ENCODE measurements at regions not wholly inside any gene's neighbourhood (a gene's known extent, or its start where the extent isn't known, plus 50 kb on each side); places are given as distances from the start of the nearest gene placed in this dataset.

DNA sequence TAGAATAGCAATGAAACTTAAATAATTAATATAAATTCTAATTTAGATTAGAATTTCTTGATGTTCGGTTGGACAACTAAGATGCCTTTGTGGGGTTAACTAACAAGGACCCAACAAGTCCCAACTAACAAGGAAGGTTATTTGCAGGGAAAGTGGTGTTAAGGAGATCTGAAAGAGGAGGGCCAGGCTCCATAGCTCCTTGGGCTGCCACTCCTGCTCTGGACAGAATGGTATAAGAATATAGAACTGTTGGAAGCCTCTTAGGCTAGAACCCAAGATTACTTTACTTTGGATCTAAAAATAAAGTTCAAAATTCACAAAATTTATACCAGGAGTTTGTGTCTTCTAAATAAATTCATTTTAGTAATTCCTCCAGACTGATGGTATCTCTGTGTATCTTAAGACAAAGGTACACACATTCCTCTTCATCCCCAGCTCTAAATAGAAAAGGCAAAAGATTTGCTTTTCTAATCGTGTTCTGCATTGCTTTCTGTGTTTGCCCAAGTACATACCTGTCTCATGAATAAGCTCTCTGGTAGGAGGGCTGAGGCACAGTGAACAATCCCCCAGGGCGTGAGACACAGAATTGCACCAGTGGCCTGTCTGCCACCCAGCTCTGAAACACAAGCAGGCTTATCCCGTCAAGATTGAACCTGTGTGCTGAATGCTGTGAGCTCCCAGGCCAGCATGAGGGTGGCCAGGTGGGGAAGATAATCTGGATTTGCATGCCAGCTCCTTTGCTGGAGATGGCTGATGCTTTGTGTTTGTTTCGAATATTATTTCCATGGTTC is 176.0 kb downstream of the ACKR3 start:
- peaks cover 14% of the 10 kb centered on the region for H3K27me3 ChIP-seq (ENCODE audit: control insufficient read depth, insufficient read depth, low read length)
- DNase-seq (ENCODE audit: low read depth): peak; percentile 49
- POLR2A ChIA-PET: no interaction called here
- no peaks in the 10 kb centered on the region for H3K36me3 ChIP-seq (ENCODE audit: control insufficient read depth, insufficient read depth, low read length)
- CTCF ChIA-PET: interaction anchor here (0.7 to 2.5 kb wide), 5 partner anchors 21 to 280 kb away, joined by 3 to 7 read pairs (median 3); partner anchors contain the start of gene ACKR3
- TF ChIP-seq, protein P1, sequence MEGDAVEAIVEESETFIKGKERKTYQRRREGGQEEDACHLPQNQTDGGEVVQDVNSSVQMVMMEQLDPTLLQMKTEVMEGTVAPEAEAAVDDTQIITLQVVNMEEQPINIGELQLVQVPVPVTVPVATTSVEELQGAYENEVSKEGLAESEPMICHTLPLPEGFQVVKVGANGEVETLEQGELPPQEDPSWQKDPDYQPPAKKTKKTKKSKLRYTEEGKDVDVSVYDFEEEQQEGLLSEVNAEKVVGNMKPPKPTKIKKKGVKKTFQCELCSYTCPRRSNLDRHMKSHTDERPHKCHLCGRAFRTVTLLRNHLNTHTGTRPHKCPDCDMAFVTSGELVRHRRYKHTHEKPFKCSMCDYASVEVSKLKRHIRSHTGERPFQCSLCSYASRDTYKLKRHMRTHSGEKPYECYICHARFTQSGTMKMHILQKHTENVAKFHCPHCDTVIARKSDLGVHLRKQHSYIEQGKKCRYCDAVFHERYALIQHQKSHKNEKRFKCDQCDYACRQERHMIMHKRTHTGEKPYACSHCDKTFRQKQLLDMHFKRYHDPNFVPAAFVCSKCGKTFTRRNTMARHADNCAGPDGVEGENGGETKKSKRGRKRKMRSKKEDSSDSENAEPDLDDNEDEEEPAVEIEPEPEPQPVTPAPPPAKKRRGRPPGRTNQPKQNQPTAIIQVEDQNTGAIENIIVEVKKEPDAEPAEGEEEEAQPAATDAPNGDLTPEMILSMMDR (IDR thresholded peaks at IDR 0.05; ENCODE audit: insufficient read depth, low read depth, low read length): no peak
- H3K4me3 ChIP-seq (ENCODE audit: low read depth, low read length): no peak overlapping the region

GRCh38 chr2:236746833-236747232 is 177.2 kb downstream of the ACKR3 start:
- POLR2A ChIA-PET: no interaction called here
- Histone ChIP-seq H3K36me3 (ENCODE audit: control insufficient read depth, insufficient read depth, low read length) (no peaks in the 10 kb centered on the region), H3K4me3 (ENCODE audit: low read depth, low read length) (no peak overlapping the region), H3K27me3 (ENCODE audit: control insufficient read depth, insufficient read depth, low read length) (peaks cover 9% of the 10 kb centered on the region)
- TF ChIP-seq, protein P1 (IDR thresholded peaks at IDR 0.05; ENCODE audit: insufficient read depth, low read depth, low read length): no peak
- DNase-seq (ENCODE audit: low read depth): no peak
- CTCF ChIA-PET: no interaction called here

GRCh38 chr2:236747426-236747825 is 177.8 kb downstream of the ACKR3 start:
- TF ChIP-seq, protein P1 (IDR thresholded peaks at IDR 0.05; ENCODE audit: insufficient read depth, low read depth, low read length): no peak
- CTCF ChIA-PET: no interaction called here
- POLR2A ChIA-PET: no interaction called here
- no peak overlapping the region for H3K4me3 ChIP-seq (ENCODE audit: low read depth, low read length)
- H3K36me3 ChIP-seq (ENCODE audit: control insufficient read depth, insufficient read depth, low read length): no peaks in the 10 kb centered on the region
- DNase-seq (ENCODE audit: low read depth): no peak
- H3K27me3 ChIP-seq (ENCODE audit: control insufficient read depth, insufficient read depth, low read length): peaks cover 6% of the 10 kb centered on the region

DNA sequence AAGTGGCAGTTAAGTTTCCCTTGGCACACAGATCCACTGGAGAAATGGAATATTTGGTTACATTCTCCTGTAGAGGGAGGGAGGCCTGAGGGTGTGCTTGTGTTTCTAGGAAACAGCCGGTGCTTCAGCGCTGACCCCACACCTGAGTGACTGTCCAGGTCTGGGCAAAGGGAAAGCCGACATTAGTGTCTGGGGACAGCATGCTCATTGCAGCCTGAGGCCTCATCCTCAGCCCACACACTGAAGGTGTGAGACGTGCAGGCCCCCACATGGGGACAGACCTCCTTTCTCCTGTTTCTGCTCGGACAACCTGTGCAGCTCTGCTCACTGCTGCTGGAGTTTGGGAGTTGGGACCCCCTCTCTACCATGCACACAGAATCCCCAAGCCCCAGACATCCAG is 178.3 kb downstream of the ACKR3 start:
- no peak overlapping the region for H3K4me3 ChIP-seq (ENCODE audit: low read depth, low read length)
- peaks cover 6% of the 10 kb centered on the region for H3K27me3 ChIP-seq (ENCODE audit: control insufficient read depth, insufficient read depth, low read length)
- TF ChIP-seq, protein P1 (IDR thresholded peaks at IDR 0.05; ENCODE audit: insufficient read depth, low read depth, low read length): no peak
- ChIA-PET CTCF (no interaction called here), POLR2A (no interaction called here)
- H3K36me3 ChIP-seq (ENCODE audit: control insufficient read depth, insufficient read depth, low read length): no peaks in the 10 kb centered on the region
- DNase-seq (ENCODE audit: low read depth): no peak

DNA sequence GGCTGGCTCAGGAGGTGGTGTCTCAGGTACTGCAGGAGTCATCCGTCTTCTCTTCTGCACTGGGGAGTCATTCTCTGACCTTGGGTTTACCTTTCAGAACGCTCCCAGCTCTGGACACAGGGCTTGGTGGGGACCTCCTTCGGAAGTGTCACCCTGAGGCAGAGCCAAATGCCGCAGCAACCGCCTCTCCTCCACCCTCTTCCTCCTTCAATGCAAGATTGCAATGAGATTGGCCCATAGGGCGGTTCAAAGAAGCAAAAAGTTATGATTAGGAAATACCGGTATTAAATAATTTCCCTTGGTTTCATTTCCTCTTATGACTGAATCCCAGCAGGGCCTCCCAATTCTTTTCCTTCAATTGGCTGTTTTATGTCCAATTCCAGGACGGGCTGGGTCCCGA is 178.8 kb downstream of the ACKR3 start:
- TF ChIP-seq, protein P1 (IDR thresholded peaks at IDR 0.05; ENCODE audit: insufficient read depth, low read depth, low read length): no peak
- Histone ChIP-seq H3K4me3 (ENCODE audit: low read depth, low read length) (no peak overlapping the region), H3K27me3 (ENCODE audit: control insufficient read depth, insufficient read depth, low read length) (peaks cover 6% of the 10 kb centered on the region), H3K36me3 (ENCODE audit: control insufficient read depth, insufficient read depth, low read length) (no peaks in the 10 kb centered on the region)
- DNase-seq (ENCODE audit: low read depth): no peak
- CTCF ChIA-PET: interaction anchor here (1.0 kb wide), 1 partner anchor 16 kb away, joined by 3 read pairs; no protein-coding TSS in a partner anchor
- POLR2A ChIA-PET: no interaction called here
